ENCODE measurements at regions not wholly inside any gene's neighbourhood (a gene's known extent, or its start where the extent isn't known, plus 50 kb on each side); places are given as distances from the start of the nearest gene placed in this dataset.

DNA sequence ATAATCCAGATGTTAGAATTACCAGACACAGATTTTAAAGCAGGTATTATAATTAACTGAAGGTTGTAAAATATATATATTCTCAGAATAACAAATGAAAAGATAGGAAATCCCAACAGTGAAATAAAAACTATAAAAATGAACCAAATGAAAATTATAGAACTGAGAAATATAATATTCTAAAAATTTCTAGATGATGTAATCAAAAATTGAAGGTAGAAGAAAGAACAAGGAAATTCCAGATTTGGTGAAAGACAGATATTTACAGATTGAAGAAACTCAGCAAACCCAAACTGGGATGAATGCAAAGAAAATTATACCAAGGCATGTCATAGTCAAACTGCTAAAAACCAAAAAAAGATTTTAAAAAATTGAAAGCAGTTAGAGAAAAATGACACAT is 729.4 kb downstream of the MATN1 start:
- no peak for DNase-seq (ENCODE audit: low spot score)
- H3K27ac ChIP-seq, result no peak overlapping the region
- TF ChIP-seq, protein P1, sequence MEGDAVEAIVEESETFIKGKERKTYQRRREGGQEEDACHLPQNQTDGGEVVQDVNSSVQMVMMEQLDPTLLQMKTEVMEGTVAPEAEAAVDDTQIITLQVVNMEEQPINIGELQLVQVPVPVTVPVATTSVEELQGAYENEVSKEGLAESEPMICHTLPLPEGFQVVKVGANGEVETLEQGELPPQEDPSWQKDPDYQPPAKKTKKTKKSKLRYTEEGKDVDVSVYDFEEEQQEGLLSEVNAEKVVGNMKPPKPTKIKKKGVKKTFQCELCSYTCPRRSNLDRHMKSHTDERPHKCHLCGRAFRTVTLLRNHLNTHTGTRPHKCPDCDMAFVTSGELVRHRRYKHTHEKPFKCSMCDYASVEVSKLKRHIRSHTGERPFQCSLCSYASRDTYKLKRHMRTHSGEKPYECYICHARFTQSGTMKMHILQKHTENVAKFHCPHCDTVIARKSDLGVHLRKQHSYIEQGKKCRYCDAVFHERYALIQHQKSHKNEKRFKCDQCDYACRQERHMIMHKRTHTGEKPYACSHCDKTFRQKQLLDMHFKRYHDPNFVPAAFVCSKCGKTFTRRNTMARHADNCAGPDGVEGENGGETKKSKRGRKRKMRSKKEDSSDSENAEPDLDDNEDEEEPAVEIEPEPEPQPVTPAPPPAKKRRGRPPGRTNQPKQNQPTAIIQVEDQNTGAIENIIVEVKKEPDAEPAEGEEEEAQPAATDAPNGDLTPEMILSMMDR (conservative IDR thresholded peaks at IDR 0.05; ENCODE audit: low read depth), result no peak
- CTCF ChIA-PET, result no interaction called here
- POLR2A ChIA-PET (ENCODE audit: low non-redundant PET), result no interaction called here

DNA sequence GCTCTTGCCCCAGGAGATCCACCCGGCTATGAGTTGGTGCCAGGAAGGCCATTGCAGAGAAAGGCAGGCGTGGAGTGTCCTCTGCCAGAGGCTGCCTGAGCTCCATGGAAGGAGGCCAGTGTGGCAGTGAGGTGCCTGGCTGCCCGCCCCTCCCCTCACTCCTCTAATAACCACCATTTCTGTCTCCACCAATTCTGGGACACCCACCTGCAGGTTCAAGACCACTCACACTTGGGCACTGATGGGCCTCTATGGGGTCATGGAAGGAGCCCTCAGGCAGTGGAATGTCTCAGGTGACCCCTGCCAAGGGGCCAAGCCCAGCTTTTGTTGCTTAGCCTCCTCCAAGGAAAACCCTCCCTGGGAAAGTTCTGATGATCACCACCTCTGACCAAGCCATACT is 731.6 kb downstream of the MATN1 start:
- H3K27ac ChIP-seq, result no peak overlapping the region
- POLR2A ChIA-PET (ENCODE audit: low non-redundant PET), result no interaction called here
- no peak for DNase-seq (ENCODE audit: low spot score)
- TF ChIP-seq, protein P1 (conservative IDR thresholded peaks at IDR 0.05; ENCODE audit: low read depth), result no peak
- CTCF ChIA-PET, result no interaction called here

DNA sequence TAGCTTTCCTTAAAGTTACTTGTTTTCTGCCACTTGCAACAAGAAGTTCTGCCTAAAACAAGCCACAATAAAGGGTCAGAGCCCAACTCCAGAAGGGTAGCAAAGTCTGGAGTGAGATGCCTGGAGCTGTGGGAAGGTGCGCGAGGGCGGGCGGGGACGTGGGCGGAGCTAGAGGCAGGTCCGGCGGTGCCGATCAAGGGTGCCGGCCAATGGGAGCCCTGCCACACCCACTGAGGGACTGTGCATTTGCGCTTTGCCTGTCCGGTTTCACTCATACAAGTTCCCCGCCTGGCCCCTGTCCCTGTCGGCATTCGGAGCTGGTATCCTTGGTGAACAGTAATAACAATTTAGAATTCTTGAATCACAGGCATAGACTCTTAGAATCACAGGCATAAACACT is 732.4 kb downstream of the MATN1 start:
- ChIA-PET CTCF (no interaction called here), POLR2A (ENCODE audit: low non-redundant PET) (no interaction called here)
- DNase-seq (ENCODE audit: low spot score), result peak; percentile 47
- no peak overlapping the region for H3K27ac ChIP-seq
- TF ChIP-seq, protein P1 (conservative IDR thresholded peaks at IDR 0.05; ENCODE audit: low read depth), result no peak

DNA sequence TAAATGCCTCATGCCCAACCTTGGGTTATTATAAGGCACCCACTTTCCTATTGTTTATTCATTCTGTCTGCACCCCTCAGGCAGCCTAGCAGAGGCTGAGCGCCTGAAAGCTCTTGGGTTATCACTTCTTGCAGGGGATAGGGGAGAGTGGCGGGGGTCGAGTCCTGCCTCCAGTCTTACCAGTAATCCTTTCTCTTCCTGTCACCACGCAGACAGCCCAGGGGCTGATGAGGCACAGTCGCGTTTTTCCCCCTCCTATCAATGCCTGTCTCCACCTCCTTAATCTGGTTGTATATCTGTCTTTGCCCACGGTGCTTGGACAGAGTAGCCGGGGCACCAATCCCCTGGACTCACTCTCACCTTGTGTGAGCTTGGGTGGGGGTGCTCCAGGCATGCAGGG is 733.1 kb downstream of the MATN1 start:
- no peak for DNase-seq (ENCODE audit: low spot score)
- ChIA-PET POLR2A (ENCODE audit: low non-redundant PET) (no interaction called here), CTCF (interaction anchor here (0.6 kb wide), 1 partner anchor 242 kb away, joined by 3 read pairs; no protein-coding TSS in a partner anchor)
- no peak overlapping the region for H3K27ac ChIP-seq
- TF ChIP-seq, protein P1 (conservative IDR thresholded peaks at IDR 0.05; ENCODE audit: low read depth), result no peak

DNA sequence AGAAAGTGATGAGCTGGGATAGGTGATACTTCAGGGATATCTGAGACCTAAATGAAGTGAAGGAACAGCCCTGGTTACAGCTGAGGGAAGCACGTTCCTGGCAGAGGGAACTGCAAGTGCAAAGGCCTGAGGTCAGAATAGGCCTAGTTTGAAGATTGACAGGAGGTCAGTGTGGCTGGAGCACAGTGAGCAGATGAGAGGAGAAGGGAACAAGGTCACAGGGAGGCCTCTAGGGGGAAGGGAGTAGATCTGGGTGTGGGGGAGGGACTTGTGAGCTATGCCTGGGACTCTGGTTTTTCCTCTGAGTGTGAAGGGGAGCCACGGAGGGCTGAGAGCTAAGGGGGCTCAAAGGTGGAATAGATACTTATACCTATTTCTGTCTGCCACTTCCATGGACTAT is 736.4 kb downstream of the MATN1 start:
- TF ChIP-seq, protein P1 (conservative IDR thresholded peaks at IDR 0.05; ENCODE audit: low read depth), result no peak
- ChIA-PET POLR2A (ENCODE audit: low non-redundant PET) (no interaction called here), CTCF (no interaction called here)
- no peak overlapping the region for H3K27ac ChIP-seq
- no peak for DNase-seq (ENCODE audit: low spot score)

DNA sequence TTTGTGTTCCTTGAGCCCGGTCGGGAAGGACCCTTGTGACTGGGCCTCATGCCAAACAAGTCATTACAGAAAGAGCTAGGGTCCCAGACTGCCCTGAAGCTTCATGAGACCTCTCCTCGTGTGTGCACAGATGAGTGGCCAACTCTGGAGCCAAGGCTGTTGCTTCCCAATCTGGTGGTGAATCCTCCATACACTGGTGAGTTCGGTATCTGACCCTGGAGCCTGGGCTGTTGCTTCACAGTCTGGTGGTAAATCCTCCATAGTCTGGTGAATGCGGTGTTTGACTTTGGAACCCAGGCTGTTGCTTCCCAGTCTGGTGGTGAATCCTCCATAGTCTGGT is 737.8 kb downstream of the MATN1 start:
- ChIA-PET CTCF (no interaction called here), POLR2A (ENCODE audit: low non-redundant PET) (no interaction called here)
- H3K27ac ChIP-seq, result no peak overlapping the region
- DNase-seq (ENCODE audit: low spot score), result no peak
- TF ChIP-seq, protein P1 (conservative IDR thresholded peaks at IDR 0.05; ENCODE audit: low read depth), result no peak

Data from RWPE1 (cell line).